Mesendoderm (in vitro differentiated cells): ENCODE measurements at regions not wholly inside any gene's neighbourhood (a gene's known extent, or its start where the extent isn't known, plus 50 kb on each side); places are given as distances from the start of the nearest gene placed in this dataset.

Experiments
- DNase-seq: peaks from one replicate; pipeline ENCODE4 v3.0.0; 2013
- H2AK5ac ChIP-seq: 2 replicates; pipeline ENCODE4 v1.6.1; 2013; ENCODE audit warnings: low read length, inconsistent platforms
- H2BK120ac ChIP-seq: 2 replicates; pipeline ENCODE4 v1.6.1; 2013; ENCODE audit warnings: low read depth, mild to moderate bottlenecking, low read length, moderate library complexity, mixed read lengths
- H2BK15ac ChIP-seq: replicated peaks from 2 replicates; pipeline ENCODE4 v1.6.1; 2013; ENCODE audit warnings: low read depth, mild to moderate bottlenecking, moderate library complexity
- H2BK5ac ChIP-seq: 2 replicates; pipeline ENCODE4 v1.6.1; 2013; ENCODE audit warnings: low read length, inconsistent platforms
- H3K18ac ChIP-seq: 2 replicates; pipeline ENCODE4 v1.6.1; 2013; ENCODE audit warnings: mild to moderate bottlenecking, low read length, mixed read lengths
- H3K23ac ChIP-seq: one replicate; pipeline ENCODE4 v1.6.1; 2013; ENCODE audit warnings: low read length
- H3K27ac ChIP-seq: 2 replicates; pipeline ENCODE4 v1.5.1; 2013; ENCODE audit warnings: low read depth, mild to moderate bottlenecking, inconsistent platforms, low read length, moderate library complexity
- H3K27me3 ChIP-seq: 2 replicates; pipeline ENCODE4 v1.6.1; 2013; ENCODE audit warnings: low read length, control low read depth, mild to moderate bottlenecking, inconsistent platforms; ENCODE audit not compliant: insufficient read depth, poor library complexity
- H3K36me3 ChIP-seq: 2 replicates; pipeline ENCODE4 v1.6.1; 2013; ENCODE audit warnings: low read length, inconsistent platforms; ENCODE audit not compliant: control insufficient read depth, insufficient read depth
- H3K4ac ChIP-seq: one replicate; pipeline ENCODE4 v1.6.1; 2013; ENCODE audit warnings: low read depth, mild to moderate bottlenecking, low read length, moderate library complexity
- H3K4me1 ChIP-seq: 2 replicates; pipeline ENCODE4 v1.6.1; 2013; ENCODE audit warnings: low read depth, low read length, inconsistent platforms; ENCODE audit not compliant: control insufficient read depth
- H3K4me2 ChIP-seq: 2 replicates; pipeline ENCODE4 v1.6.1; 2013; ENCODE audit warnings: low read length
- H3K4me3 ChIP-seq: 2 replicates; pipeline ENCODE4 v1.5.1; 2013; ENCODE audit warnings: mild to moderate bottlenecking, low read length
- H3K56ac ChIP-seq: one replicate; pipeline ENCODE4 v1.6.1; 2013; ENCODE audit warnings: low read length
- H3K79me1 ChIP-seq: 2 replicates; pipeline ENCODE4 v1.6.1; 2013; ENCODE audit warnings: low read length, inconsistent platforms
- H3K79me2 ChIP-seq: 2 replicates; pipeline ENCODE4 v1.6.1; 2013; ENCODE audit warnings: mild to moderate bottlenecking, low read length; ENCODE audit not compliant: control insufficient read depth, insufficient read depth
- H3K9ac ChIP-seq: 2 replicates; pipeline ENCODE4 v1.6.1; 2013; ENCODE audit warnings: low read length, inconsistent platforms
- H4K5ac ChIP-seq: one replicate; pipeline ENCODE4 v1.6.1; 2013; ENCODE audit warnings: low read length
- H4K8ac ChIP-seq: one replicate; pipeline ENCODE4 v1.6.1; 2013; ENCODE audit warnings: low read depth, mild to moderate bottlenecking, control low read depth, low read length, moderate library complexity
- WGBS: extraction: QIAGEN DNeasy Blood & Tissue Kit; methylation state at CpG from one replicate; pipeline ENCODE4 v1.1.7; 2013; ENCODE audit warnings: low lambda C conversion rate, missing lambda C conversion rate; ENCODE audit not compliant: insufficient coverage; ENCODE audit errors: extremely low coverage; 5-methylcytosine and 5-hydroxymethylcytosine counted together

- no peaks in the 10 kb centered on the region for H3K79me1 ChIP-seq
- no peak overlapping the region for H2BK15ac ChIP-seq
- no peak for DNase-seq
- no CpG with 5 or more reads among the region's 1 CpG for WGBS
- H2BK5ac ChIP-seq: no peak overlapping the region
- H3K18ac ChIP-seq: no peak overlapping the region
- no peak overlapping the region for H3K4me3 ChIP-seq
- H4K8ac ChIP-seq: no peak overlapping the region
- no peak overlapping the region for H3K4ac ChIP-seq
- no peaks in the 10 kb centered on the region for H3K4me1 ChIP-seq
- H3K4me2 ChIP-seq: no peak overlapping the region
- H3K9ac ChIP-seq: no peak overlapping the region
- H2AK5ac ChIP-seq: no peak overlapping the region
- H3K79me2 ChIP-seq: no peaks in the 10 kb centered on the region
- no peaks in the 10 kb centered on the region for H3K36me3 ChIP-seq
- no peak overlapping the region for H3K56ac ChIP-seq
- no peaks in the 10 kb centered on the region for H3K27me3 ChIP-seq
- no peak overlapping the region for H3K23ac ChIP-seq
- no peak overlapping the region for H3K27ac ChIP-seq
- no peak overlapping the region for H4K5ac ChIP-seq
- H2BK120ac ChIP-seq: no peak overlapping the region
Observed at GRCh38 chr1:194288238-194288637, 1101.8 kb upstream of the B3GALT2 start.

- no peak overlapping the region for H3K4ac ChIP-seq
- no peak overlapping the region for H3K4me3 ChIP-seq
- no peak overlapping the region for H2AK5ac ChIP-seq
- H3K79me2 ChIP-seq: no peaks in the 10 kb centered on the region
- H2BK15ac ChIP-seq: no peak overlapping the region
- no peak overlapping the region for H3K4me2 ChIP-seq
- no peak overlapping the region for H3K9ac ChIP-seq
- no peak overlapping the region for H2BK5ac ChIP-seq
- H4K8ac ChIP-seq: no peak overlapping the region
- no peak for DNase-seq
- WGBS: 100% methylated on average over 1 of the region's 3 CpGs
- no peaks in the 10 kb centered on the region for H3K79me1 ChIP-seq
- no peaks in the 10 kb centered on the region for H3K36me3 ChIP-seq
- H3K27me3 ChIP-seq: no peaks in the 10 kb centered on the region
- H4K5ac ChIP-seq: no peak overlapping the region
- H3K56ac ChIP-seq: no peak overlapping the region
- no peaks in the 10 kb centered on the region for H3K4me1 ChIP-seq
- H3K23ac ChIP-seq: no peak overlapping the region
- H3K27ac ChIP-seq: no peak overlapping the region
- no peak overlapping the region for H3K18ac ChIP-seq
- H2BK120ac ChIP-seq: no peak overlapping the region
Observed at GRCh38 chr1:194281376-194281775, 1095.0 kb upstream of the B3GALT2 start.

GRCh38 chr1:194280463-194280862, 1094.0 kb upstream of the B3GALT2 start:
- Histone ChIP-seq H3K9ac (no peak overlapping the region), H2AK5ac (no peak overlapping the region), H3K23ac (no peak overlapping the region), H3K27me3 (no peaks in the 10 kb centered on the region), H3K4me3 (no peak overlapping the region), H2BK120ac (no peak overlapping the region), H3K56ac (no peak overlapping the region), H3K18ac (no peak overlapping the region), H3K27ac (no peak overlapping the region), H3K79me1 (no peaks in the 10 kb centered on the region), H2BK15ac (no peak overlapping the region), H3K79me2 (no peaks in the 10 kb centered on the region), H3K4me2 (no peak overlapping the region), H4K5ac (no peak overlapping the region), H2BK5ac (no peak overlapping the region), H3K4me1 (no peaks in the 10 kb centered on the region), H3K36me3 (no peaks in the 10 kb centered on the region), H3K4ac (no peak overlapping the region), H4K8ac (no peak overlapping the region)
- WGBS: no CpG with 5 or more reads among the region's 4 CpGs
- peak; percentile 14 for DNase-seq

GRCh38 chr1:194279975-194280374, 1093.6 kb upstream of the B3GALT2 start:
- H2AK5ac ChIP-seq: no peak overlapping the region
- no CpG with 5 or more reads among the region's 3 CpGs for WGBS
- no peak overlapping the region for H3K4me2 ChIP-seq
- no peak for DNase-seq
- H2BK15ac ChIP-seq: no peak overlapping the region
- no peaks in the 10 kb centered on the region for H3K79me1 ChIP-seq
- no peak overlapping the region for H3K4me3 ChIP-seq
- H3K27ac ChIP-seq: no peak overlapping the region
- H3K9ac ChIP-seq: no peak overlapping the region
- no peak overlapping the region for H4K8ac ChIP-seq
- H3K4ac ChIP-seq: no peak overlapping the region
- H3K27me3 ChIP-seq: no peaks in the 10 kb centered on the region
- no peak overlapping the region for H2BK5ac ChIP-seq
- no peak overlapping the region for H4K5ac ChIP-seq
- no peaks in the 10 kb centered on the region for H3K4me1 ChIP-seq
- no peaks in the 10 kb centered on the region for H3K36me3 ChIP-seq
- no peak overlapping the region for H3K18ac ChIP-seq
- no peak overlapping the region for H2BK120ac ChIP-seq
- no peak overlapping the region for H3K56ac ChIP-seq
- no peaks in the 10 kb centered on the region for H3K79me2 ChIP-seq
- H3K23ac ChIP-seq: no peak overlapping the region

- H3K79me2 ChIP-seq: no peaks in the 10 kb centered on the region
- H3K36me3 ChIP-seq: no peaks in the 10 kb centered on the region
- no peak for DNase-seq
- H3K27ac ChIP-seq: no peak overlapping the region
- H4K5ac ChIP-seq: no peak overlapping the region
- WGBS: no CpG with 5 or more reads among the region's 6 CpGs
- no peaks in the 10 kb centered on the region for H3K4me1 ChIP-seq
- no peak overlapping the region for H3K4me2 ChIP-seq
- H3K79me1 ChIP-seq: no peaks in the 10 kb centered on the region
- H3K18ac ChIP-seq: no peak overlapping the region
- H2BK15ac ChIP-seq: no peak overlapping the region
- no peak overlapping the region for H2BK120ac ChIP-seq
- H3K27me3 ChIP-seq: no peaks in the 10 kb centered on the region
- no peak overlapping the region for H4K8ac ChIP-seq
- H3K4me3 ChIP-seq: no peak overlapping the region
- H3K4ac ChIP-seq: no peak overlapping the region
- H3K9ac ChIP-seq: no peak overlapping the region
- H2AK5ac ChIP-seq: no peak overlapping the region
- H3K23ac ChIP-seq: no peak overlapping the region
- H3K56ac ChIP-seq: no peak overlapping the region
- H2BK5ac ChIP-seq: no peak overlapping the region
Observed at GRCh38 chr1:194277927-194278326, 1091.5 kb upstream of the B3GALT2 start.

- no CpG with 5 or more reads among the region's 1 CpG for WGBS
- H3K79me1 ChIP-seq: no peaks in the 10 kb centered on the region
- H3K79me2 ChIP-seq: no peaks in the 10 kb centered on the region
- H3K4me1 ChIP-seq: no peaks in the 10 kb centered on the region
- H3K23ac ChIP-seq: no peak overlapping the region
- H2BK120ac ChIP-seq: no peak overlapping the region
- no peak overlapping the region for H3K4me2 ChIP-seq
- H4K5ac ChIP-seq: no peak overlapping the region
- H3K4me3 ChIP-seq: no peak overlapping the region
- no peak overlapping the region for H3K56ac ChIP-seq
- H3K36me3 ChIP-seq: no peaks in the 10 kb centered on the region
- no peak overlapping the region for H3K18ac ChIP-seq
- H2BK15ac ChIP-seq: no peak overlapping the region
- no peak overlapping the region for H3K9ac ChIP-seq
- H4K8ac ChIP-seq: no peak overlapping the region
- H2AK5ac ChIP-seq: no peak overlapping the region
- no peak overlapping the region for H3K4ac ChIP-seq
- H2BK5ac ChIP-seq: no peak overlapping the region
- no peak for DNase-seq
- no peak overlapping the region for H3K27ac ChIP-seq
- H3K27me3 ChIP-seq: no peaks in the 10 kb centered on the region
Observed at GRCh38 chr1:194273660-194274059, 1087.2 kb upstream of the B3GALT2 start.
